Ascending aorta (tissue), 2 donors: ENCODE measurements at regions not wholly inside any gene's neighbourhood (a gene's known extent, or its start where the extent isn't known, plus 50 kb on each side); places are given as distances from the start of the nearest gene placed in this dataset.

Source experiments
- DNase-seq, 2 donors: peaks; one replicate each; pipeline ENCODE4 v3.0.0-alpha.2; 2019; ENCODE audit warnings: low spot score in 2 of 2
- H3K27ac ChIP-seq, 2 donors: fragments of 200-600 bp; sonication (generic); one replicate each; pipeline ENCODE4 v1.5.1; 2016 to 2017; ENCODE audit warnings: mild to moderate bottlenecking in 1 of 2
- H3K27me3 ChIP-seq: fragments of 200-600 bp; sonication (generic); one replicate; pipeline ENCODE4 v1.5.1; 2017
- H3K36me3 ChIP-seq, 2 donors: fragments of 200-600 bp; sonication (generic); one replicate each; pipeline ENCODE4 v1.5.1; 2016
- H3K4me1 ChIP-seq, 2 donors: fragments of 200-600 bp; sonication (generic); one replicate each; pipeline ENCODE4 v1.5.1; 2016 to 2017; ENCODE audit warnings: mild to moderate bottlenecking in 1 of 2
- H3K4me3 ChIP-seq, 2 donors: fragments of 200-600 bp; sonication (generic); one replicate each; pipeline ENCODE4 v1.5.1; 2016 to 2017; ENCODE audit warnings: mild to moderate bottlenecking in 1 of 2
- H3K9me3 ChIP-seq, 2 donors: fragments of 200-600 bp; sonication (generic); one replicate each; pipeline ENCODE4 v1.5.1; 2016
- CTCF ChIP-seq, 3 experiments: fragments of 200-600 bp in 2 of 3; fragments of 450-650 bp in 1 of 3; sonication (generic) in 2 of 3; IDR thresholded peaks; one replicate each; pipeline ENCODE4 v1.5.1; 2016 to 2019; ENCODE audit warnings: antibody characterized with exemption in 3 of 3, mild to moderate bottlenecking in 1 of 3, moderate library complexity in 1 of 3
- intact Hi-C: fragments of 100-400 bp; cut with DNase I; formaldehyde crosslinking; loops from one replicate; pipeline ENCODE4 v1.15.1; 2023

- TF ChIP-seq CTCF (IDR thresholded peaks at IDR 0.05), result no peak
- no peak for DNase-seq
- intact Hi-C loops, result no loop called here
- H3K27me3 ChIP-seq, result no peaks in the 10 kb centered on the region
- no peak overlapping the region for H3K4me3 ChIP-seq
- no peaks in the 10 kb centered on the region for H3K4me1 ChIP-seq
- H3K36me3 ChIP-seq, result no peaks in the 10 kb centered on the region
- H3K9me3 ChIP-seq, result no peaks in the 10 kb centered on the region
- H3K27ac ChIP-seq, result no peak overlapping the region
These were observed 112.8 kb upstream of the RAB18 start for GRCh38 chr10:27391325-27391724.

GRCh38 chr10:27390681-27391080, 113.4 kb upstream of the RAB18 start:
- H3K36me3 ChIP-seq, result no peaks in the 10 kb centered on the region

GRCh38 chr10:27388761-27389399, 115.2 kb upstream of the RAB18 start:
- TF ChIP-seq CTCF (IDR thresholded peaks at IDR 0.05), result no peak
- H3K4me1 ChIP-seq, result no peaks in the 10 kb centered on the region
- no peaks in the 10 kb centered on the region for H3K9me3 ChIP-seq
- no peak overlapping the region for H3K27ac ChIP-seq
- no peaks in the 10 kb centered on the region for H3K36me3 ChIP-seq
- intact Hi-C loops, result no loop called here
- H3K4me3 ChIP-seq, result no peak overlapping the region
- no peak for DNase-seq
- no peaks in the 10 kb centered on the region for H3K27me3 ChIP-seq

More at GRCh38 chr10:27390681-27391080, 113.4 kb upstream of the RAB18 start:
- Histone ChIP-seq H3K4me3 (no peak overlapping the region), H3K9me3 (no peaks in the 10 kb centered on the region), H3K4me1 (no peaks in the 10 kb centered on the region), H3K27ac (no peak overlapping the region), H3K27me3 (no peaks in the 10 kb centered on the region)
- intact Hi-C loops, result no loop called here
- DNase-seq, result no peak
- no peak for TF ChIP-seq CTCF (IDR thresholded peaks at IDR 0.05)

GRCh38 chr10:27383595-27384542, 120.2 kb upstream of the RAB18 start:
- no peak for DNase-seq
- Histone ChIP-seq H3K27ac (no peak overlapping the region), H3K27me3 (no peaks in the 10 kb centered on the region), H3K4me3 (no peak overlapping the region), H3K4me1 (no peaks in the 10 kb centered on the region), H3K36me3 (no peaks in the 10 kb centered on the region), H3K9me3 (no peaks in the 10 kb centered on the region)
- intact Hi-C loops, result no loop called here
- TF ChIP-seq CTCF (IDR thresholded peaks at IDR 0.05), result no peak

DNA sequence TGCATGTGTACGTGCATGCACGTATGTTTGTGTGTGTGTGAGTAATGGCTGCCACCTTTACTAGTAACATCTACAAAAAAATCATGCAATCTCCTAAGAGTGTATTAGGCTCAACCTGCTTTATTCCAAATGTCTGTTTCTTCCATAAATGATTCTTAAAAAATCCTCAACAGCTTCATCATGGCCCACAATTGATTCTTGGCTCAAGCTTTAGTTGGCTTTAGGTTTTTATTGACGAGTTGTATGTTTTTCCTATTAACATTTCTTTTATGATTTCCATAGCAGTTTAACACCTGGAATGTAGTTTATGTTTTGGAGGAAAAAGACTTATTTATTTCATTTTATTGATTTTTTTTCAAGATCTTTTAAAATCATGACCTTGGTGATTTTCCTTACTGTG, 121.9 kb upstream of the RAB18 start:
- Histone ChIP-seq H3K9me3 (no peaks in the 10 kb centered on the region), H3K27ac (no peak overlapping the region), H3K27me3 (no peaks in the 10 kb centered on the region), H3K36me3 (no peaks in the 10 kb centered on the region), H3K4me1 (no peaks in the 10 kb centered on the region), H3K4me3 (no peak overlapping the region)
- no peak for TF ChIP-seq CTCF (IDR thresholded peaks at IDR 0.05)
- intact Hi-C loops, result no loop called here
- no peak for DNase-seq
